ENCODE measurements at regions not wholly inside any gene's neighbourhood (a gene's known extent, or its start where the extent isn't known, plus 50 kb on each side); places are given as distances from the start of the nearest gene placed in this dataset.

DNA sequence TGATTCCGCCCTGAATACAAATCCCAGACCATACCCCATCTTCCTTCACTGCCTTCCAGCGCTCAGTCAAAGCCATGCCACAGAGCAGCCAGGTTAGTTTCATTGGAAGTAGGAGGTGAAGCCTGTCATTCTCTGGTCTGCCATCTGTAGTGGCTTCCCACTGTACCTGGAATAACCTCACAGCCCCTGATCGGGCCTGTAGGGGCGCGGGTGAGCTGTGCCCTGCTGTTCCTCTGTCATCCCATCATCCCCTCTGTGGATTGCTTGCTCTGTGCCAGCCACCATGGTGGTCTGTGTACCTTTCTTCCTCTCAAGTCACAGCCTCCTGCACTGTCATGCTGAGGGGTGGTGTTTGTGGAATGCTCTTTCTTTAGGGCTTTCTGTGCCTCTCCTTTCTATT, 155.1 kb downstream of the ZNF22 start:
- TF ChIP-seq, protein P1, sequence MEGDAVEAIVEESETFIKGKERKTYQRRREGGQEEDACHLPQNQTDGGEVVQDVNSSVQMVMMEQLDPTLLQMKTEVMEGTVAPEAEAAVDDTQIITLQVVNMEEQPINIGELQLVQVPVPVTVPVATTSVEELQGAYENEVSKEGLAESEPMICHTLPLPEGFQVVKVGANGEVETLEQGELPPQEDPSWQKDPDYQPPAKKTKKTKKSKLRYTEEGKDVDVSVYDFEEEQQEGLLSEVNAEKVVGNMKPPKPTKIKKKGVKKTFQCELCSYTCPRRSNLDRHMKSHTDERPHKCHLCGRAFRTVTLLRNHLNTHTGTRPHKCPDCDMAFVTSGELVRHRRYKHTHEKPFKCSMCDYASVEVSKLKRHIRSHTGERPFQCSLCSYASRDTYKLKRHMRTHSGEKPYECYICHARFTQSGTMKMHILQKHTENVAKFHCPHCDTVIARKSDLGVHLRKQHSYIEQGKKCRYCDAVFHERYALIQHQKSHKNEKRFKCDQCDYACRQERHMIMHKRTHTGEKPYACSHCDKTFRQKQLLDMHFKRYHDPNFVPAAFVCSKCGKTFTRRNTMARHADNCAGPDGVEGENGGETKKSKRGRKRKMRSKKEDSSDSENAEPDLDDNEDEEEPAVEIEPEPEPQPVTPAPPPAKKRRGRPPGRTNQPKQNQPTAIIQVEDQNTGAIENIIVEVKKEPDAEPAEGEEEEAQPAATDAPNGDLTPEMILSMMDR (IDR thresholded peaks at IDR 0.05): no peak
- no peak for TF ChIP-seq POLR2A (IDR thresholded peaks at IDR 0.05)
